ENCODE measurements at regions not wholly inside any gene's neighbourhood (a gene's known extent, or its start where the extent isn't known, plus 50 kb on each side); places are given as distances from the start of the nearest gene placed in this dataset.

DNA sequence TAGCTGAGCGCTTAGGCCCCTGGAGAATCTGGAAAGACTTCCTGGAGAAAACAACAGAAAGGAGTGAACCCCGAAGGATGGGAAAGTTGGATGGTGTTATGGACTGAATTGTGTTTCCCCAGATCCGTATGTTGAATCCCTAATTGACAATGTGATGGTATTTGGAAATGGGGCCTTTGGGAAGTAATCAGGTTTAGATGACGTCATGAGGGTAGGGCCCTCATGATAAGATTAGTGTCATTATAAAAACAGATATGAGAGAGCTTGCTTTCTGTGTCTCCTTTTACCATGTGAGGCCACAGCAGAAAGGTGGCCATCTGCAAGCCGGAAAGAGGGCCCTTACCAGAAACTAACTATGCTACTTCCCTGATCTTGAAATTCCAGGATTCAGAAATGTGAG is 159.5 kb downstream of the QDPR start:
- TF ChIP-seq, protein P1, sequence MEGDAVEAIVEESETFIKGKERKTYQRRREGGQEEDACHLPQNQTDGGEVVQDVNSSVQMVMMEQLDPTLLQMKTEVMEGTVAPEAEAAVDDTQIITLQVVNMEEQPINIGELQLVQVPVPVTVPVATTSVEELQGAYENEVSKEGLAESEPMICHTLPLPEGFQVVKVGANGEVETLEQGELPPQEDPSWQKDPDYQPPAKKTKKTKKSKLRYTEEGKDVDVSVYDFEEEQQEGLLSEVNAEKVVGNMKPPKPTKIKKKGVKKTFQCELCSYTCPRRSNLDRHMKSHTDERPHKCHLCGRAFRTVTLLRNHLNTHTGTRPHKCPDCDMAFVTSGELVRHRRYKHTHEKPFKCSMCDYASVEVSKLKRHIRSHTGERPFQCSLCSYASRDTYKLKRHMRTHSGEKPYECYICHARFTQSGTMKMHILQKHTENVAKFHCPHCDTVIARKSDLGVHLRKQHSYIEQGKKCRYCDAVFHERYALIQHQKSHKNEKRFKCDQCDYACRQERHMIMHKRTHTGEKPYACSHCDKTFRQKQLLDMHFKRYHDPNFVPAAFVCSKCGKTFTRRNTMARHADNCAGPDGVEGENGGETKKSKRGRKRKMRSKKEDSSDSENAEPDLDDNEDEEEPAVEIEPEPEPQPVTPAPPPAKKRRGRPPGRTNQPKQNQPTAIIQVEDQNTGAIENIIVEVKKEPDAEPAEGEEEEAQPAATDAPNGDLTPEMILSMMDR (optimal IDR thresholded peaks at IDR 0.05 in 1 of 3, IDR thresholded peaks at IDR 0.05 in 1 of 3, conservative IDR thresholded peaks at IDR 0.05 in 1 of 3; ENCODE audit: extremely low read depth in 1 of 3, insufficient read depth in 2 of 3, low read length in 3 of 3) = no peak
- no peak for TF ChIP-seq EZH2 (IDR thresholded peaks at IDR 0.05; ENCODE audit: low read length)

All from keratinocyte (primary cell).